Activated B cell treated with CpG ODN at 0.5 μM for 24 hours (primary cell): ENCODE measurements at regions not wholly inside any gene's neighbourhood (a gene's known extent, or its start where the extent isn't known, plus 50 kb on each side); places are given as distances from the start of the nearest gene placed in this dataset.

ENCODE experiments used
- ATAC-seq: fragments of 200-7000 bp; cut with Tn5 transposase; one replicate; pipeline ENCODE4 v1.10.0; 2021; ENCODE audit warnings: low read depth, mild to moderate bottlenecking, moderate library complexity
- CTCF ChIA-PET: fragments of 350-600 bp; sonication (Branson Sonifier 250); formaldehyde crosslinking; loops from one replicate; lab custom pipeline; 2021; ENCODE audit warnings: antibody characterized with exemption; lab: Charles Lee
- POLR2A ChIA-PET: fragments of 350-600 bp; sonication (Branson Sonifier 250); formaldehyde crosslinking; loops from one replicate; lab custom pipeline; 2021; ENCODE audit warnings: antibody characterized with exemption; lab: Charles Lee
- DNase-seq: peaks from one replicate; pipeline ENCODE4 v3.0.0; 2022
- H3K27ac Mint-ChIP-seq: one replicate; pipeline ENCODE4 v1.8.0; 2020; ENCODE audit warnings: mixed read lengths
- H3K27me3 Mint-ChIP-seq: one replicate; pipeline ENCODE4 v1.8.0; 2021; ENCODE audit warnings: mixed read lengths
- H3K36me3 Mint-ChIP-seq: one replicate; pipeline ENCODE4 v1.8.0; 2021; ENCODE audit warnings: low read depth, mixed read lengths
- H3K4me1 Mint-ChIP-seq: one replicate; pipeline ENCODE4 v1.8.0; 2021; ENCODE audit warnings: mixed read lengths
- H3K4me3 Mint-ChIP-seq: one replicate; pipeline ENCODE4 v1.8.0; 2020; ENCODE audit warnings: mild to moderate bottlenecking, mixed read lengths
- H3K9me3 Mint-ChIP-seq: one replicate; pipeline ENCODE4 v1.8.0; 2020; ENCODE audit warnings: mixed read lengths
- intact Hi-C: fragments of 100-400 bp; cut with micrococcal nuclease; formaldehyde crosslinking; loops from one replicate; pipeline ENCODE4 v1.15.1; 2024
- TF ChIP-seq, protein P1 (sequence below): fragments of 200-600 bp; IDR thresholded peaks from one replicate; pipeline ENCODE4 v1.8.0; 2022; ENCODE audit warnings: antibody characterized with exemption, mild to moderate bottlenecking

DNA sequence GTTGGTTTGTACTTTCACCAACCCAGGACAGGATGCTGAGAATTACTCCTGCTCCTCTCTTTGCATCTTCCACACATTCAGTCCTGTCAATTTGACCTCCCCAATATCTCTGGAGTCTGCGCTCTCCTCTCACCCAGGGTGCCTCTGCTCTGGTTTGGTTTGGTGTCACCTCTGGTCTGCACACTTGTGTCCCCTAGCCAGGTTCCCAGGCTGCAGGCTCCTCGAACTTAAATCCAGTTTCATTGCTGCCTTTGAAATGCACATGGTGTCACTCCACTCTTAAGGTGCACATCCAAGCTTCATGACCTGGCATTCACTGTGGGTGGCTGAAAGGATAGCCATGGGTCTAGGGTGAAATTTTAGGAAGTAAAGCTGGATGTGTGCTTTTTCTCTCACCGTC is 271.6 kb downstream of the RPS24 start:
- no peaks in the 10 kb centered on the region for H3K9me3 Mint-ChIP-seq
- DNase-seq: no peak
- H3K4me3 Mint-ChIP-seq: no peak overlapping the region
- H3K27ac Mint-ChIP-seq: no peak overlapping the region
- POLR2A ChIA-PET: interaction anchor here (0.7 kb wide), 1 partner anchor 763 kb away, joined by 3 read pairs; no protein-coding TSS in a partner anchor
- CTCF ChIA-PET: interaction anchor here (1.5 to 3.6 kb wide), 2 partner anchors 258 to 889 kb away, joined by 3 to 15 read pairs; no protein-coding TSS in a partner anchor
- TF ChIP-seq, protein P1, sequence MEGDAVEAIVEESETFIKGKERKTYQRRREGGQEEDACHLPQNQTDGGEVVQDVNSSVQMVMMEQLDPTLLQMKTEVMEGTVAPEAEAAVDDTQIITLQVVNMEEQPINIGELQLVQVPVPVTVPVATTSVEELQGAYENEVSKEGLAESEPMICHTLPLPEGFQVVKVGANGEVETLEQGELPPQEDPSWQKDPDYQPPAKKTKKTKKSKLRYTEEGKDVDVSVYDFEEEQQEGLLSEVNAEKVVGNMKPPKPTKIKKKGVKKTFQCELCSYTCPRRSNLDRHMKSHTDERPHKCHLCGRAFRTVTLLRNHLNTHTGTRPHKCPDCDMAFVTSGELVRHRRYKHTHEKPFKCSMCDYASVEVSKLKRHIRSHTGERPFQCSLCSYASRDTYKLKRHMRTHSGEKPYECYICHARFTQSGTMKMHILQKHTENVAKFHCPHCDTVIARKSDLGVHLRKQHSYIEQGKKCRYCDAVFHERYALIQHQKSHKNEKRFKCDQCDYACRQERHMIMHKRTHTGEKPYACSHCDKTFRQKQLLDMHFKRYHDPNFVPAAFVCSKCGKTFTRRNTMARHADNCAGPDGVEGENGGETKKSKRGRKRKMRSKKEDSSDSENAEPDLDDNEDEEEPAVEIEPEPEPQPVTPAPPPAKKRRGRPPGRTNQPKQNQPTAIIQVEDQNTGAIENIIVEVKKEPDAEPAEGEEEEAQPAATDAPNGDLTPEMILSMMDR: no peak
- H3K27me3 Mint-ChIP-seq: no peaks in the 10 kb centered on the region
- peaks cover 3% of the 10 kb centered on the region for H3K36me3 Mint-ChIP-seq
- ATAC-seq: no peak
- intact Hi-C loops: no loop called here
- peaks cover 26% of the 10 kb centered on the region for H3K4me1 Mint-ChIP-seq

DNA sequence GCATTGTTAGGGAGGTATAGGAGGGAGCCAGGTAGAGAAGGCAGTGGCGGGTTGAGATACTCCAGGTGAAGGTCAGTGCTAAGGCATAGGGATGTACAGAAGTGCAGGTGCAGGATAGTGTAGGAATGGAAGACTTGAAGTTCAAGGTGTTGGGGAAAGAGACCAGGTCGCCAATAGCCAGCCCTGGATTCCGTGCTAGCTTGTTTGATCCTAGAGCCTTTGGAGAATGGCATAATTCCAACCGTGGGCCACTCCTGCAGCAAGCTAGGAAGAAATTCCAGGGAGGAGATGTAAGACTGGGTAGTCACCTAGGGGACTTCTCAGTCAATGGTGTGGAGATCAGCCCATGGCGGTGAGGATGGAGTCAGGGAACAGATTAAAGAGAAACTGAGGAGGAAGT is 272.7 kb downstream of the RPS24 start:
- H3K4me3 Mint-ChIP-seq: no peak overlapping the region
- no peaks in the 10 kb centered on the region for H3K27me3 Mint-ChIP-seq
- no peak for ATAC-seq
- POLR2A ChIA-PET: no interaction called here
- H3K27ac Mint-ChIP-seq: no peak overlapping the region
- H3K36me3 Mint-ChIP-seq: peaks cover 3% of the 10 kb centered on the region
- no peaks in the 10 kb centered on the region for H3K9me3 Mint-ChIP-seq
- intact Hi-C loops: no loop called here
- CTCF ChIA-PET: interaction anchor here (1.5 kb wide), 1 partner anchor 259 kb away, joined by 3 read pairs; no protein-coding TSS in a partner anchor
- peaks cover 20% of the 10 kb centered on the region for H3K4me1 Mint-ChIP-seq
- TF ChIP-seq, protein P1: no peak
- DNase-seq: no peak

DNA sequence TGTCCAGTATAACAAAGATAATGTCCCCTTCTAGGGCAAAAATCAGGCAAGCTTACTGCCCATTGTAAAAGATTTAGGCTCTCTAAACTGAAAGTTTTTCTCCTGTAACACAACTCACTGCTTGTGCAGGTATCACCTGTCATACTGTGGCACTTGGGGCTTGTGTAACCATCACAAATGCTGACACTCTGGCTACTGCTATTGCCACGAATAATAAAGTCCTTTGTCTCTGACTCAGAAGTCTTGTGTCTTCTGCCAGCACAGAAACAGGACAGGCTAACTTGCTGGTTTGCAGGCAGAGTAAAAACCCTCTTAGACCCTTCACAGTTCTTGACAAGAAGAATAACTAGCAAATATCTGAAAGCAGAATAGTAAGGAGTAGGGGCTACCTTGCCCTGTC is 273.9 kb downstream of the RPS24 start:
- H3K27ac Mint-ChIP-seq: no peak overlapping the region
- peaks cover 3% of the 10 kb centered on the region for H3K36me3 Mint-ChIP-seq
- POLR2A ChIA-PET: no interaction called here
- intact Hi-C loops: no loop called here
- H3K27me3 Mint-ChIP-seq: no peaks in the 10 kb centered on the region
- no peaks in the 10 kb centered on the region for H3K9me3 Mint-ChIP-seq
- CTCF ChIA-PET: no interaction called here
- peaks cover 9% of the 10 kb centered on the region for H3K4me1 Mint-ChIP-seq
- ATAC-seq (no peak), DNase-seq (no peak)
- H3K4me3 Mint-ChIP-seq: no peak overlapping the region
- TF ChIP-seq, protein P1: no peak

DNA sequence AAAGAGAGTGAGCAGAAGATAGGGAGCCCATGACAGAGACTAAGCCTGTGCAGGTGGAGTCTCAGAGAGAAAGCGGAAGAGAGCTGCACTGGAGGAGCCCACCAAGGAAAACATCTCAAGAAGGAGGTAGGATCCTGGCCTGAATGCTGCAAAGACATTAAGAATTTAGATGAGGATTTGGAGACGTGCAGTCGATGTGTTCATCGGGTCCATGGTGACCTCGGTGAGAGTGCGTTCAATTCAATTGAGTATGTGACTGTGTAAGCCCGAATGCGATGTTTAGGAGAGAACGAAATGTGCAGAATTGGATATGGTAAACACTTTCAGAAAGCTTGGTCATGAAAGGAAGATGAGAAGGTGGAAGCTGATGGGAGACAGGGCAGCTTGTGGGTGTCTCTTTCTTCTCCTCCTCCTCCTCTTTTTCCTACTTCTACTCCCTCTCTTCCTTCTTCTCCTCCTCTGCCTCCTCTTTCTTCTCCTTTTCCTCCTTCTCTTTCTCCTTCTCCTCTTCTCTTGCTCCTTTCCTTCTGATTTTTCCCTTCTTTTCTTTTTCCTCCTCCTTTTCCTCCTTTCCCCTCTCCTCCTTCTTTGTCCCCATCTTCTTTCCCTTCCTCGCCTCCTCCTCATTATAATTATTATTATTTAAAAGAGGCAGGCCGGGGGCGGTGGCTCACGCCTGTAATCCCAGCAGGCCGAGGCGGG is 276.0 kb downstream of the RPS24 start:
- TF ChIP-seq, protein P1: no peak
- no peaks in the 10 kb centered on the region for H3K36me3 Mint-ChIP-seq
- H3K9me3 Mint-ChIP-seq: no peaks in the 10 kb centered on the region
- CTCF ChIA-PET: no interaction called here
- no peak for DNase-seq
- H3K27ac Mint-ChIP-seq: no peak overlapping the region
- H3K27me3 Mint-ChIP-seq: no peaks in the 10 kb centered on the region
- no peak overlapping the region for H3K4me3 Mint-ChIP-seq
- POLR2A ChIA-PET: no interaction called here
- H3K4me1 Mint-ChIP-seq: no peaks in the 10 kb centered on the region
- intact Hi-C loops: no loop called here
- no peak for ATAC-seq

DNA sequence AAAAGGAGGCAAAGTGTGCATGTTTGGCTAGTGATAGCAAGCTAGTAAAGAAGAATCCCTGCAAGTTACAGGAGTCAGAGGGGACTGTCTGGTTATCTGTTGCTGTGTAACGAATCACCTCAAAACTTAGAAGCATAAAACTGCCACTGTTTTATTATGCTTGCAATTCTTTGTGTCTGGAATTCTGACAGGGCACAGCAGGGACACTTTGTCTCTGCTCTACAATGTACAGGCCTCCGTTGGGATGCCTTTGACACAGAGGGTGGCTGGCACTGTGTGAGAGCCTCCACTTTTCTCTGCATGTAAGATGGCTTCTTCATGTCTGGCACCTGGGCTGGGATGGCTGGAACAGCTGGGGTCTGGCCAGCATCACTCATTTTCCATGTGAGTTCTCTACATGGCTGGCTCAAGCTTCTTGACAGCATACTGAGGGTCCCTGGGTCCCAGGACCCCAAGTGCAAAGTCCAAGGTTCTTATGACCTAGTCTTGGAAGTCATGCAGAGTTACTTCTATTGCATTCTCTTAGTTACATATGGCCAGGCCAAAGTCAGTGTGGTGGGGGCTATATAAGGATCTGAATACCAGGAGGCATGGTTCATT is 276.9 kb downstream of the RPS24 start:
- H3K4me1 Mint-ChIP-seq: no peaks in the 10 kb centered on the region
- intact Hi-C loops: no loop called here
- no peaks in the 10 kb centered on the region for H3K9me3 Mint-ChIP-seq
- H3K4me3 Mint-ChIP-seq: no peak overlapping the region
- no peak overlapping the region for H3K27ac Mint-ChIP-seq
- DNase-seq (no peak), ATAC-seq (no peak)
- CTCF ChIA-PET: no interaction called here
- TF ChIP-seq, protein P1: no peak
- no peaks in the 10 kb centered on the region for H3K36me3 Mint-ChIP-seq
- POLR2A ChIA-PET: no interaction called here
- H3K27me3 Mint-ChIP-seq: no peaks in the 10 kb centered on the region
